Urinary bladder (tissue), 3 donors: ENCODE measurements at regions not wholly inside any gene's neighbourhood (a gene's known extent, or its start where the extent isn't known, plus 50 kb on each side); places are given as distances from the start of the nearest gene placed in this dataset.
"Not testable (repeated sequence)": the region's sequence is repeated elsewhere in the genome, so short reads cannot be mapped to it uniquely, and the experiment has no call there.

ENCODE experiments used
- DNase-seq: peaks from one replicate; pipeline ENCODE4 v3.0.0-alpha.2; 2015; ENCODE audit errors: extremely low spot score
- H3K27ac ChIP-seq: one replicate; pipeline ENCODE4 v1.5.1; 2013; ENCODE audit warnings: low read depth, mild to moderate bottlenecking, moderate library complexity
- H3K36me3 ChIP-seq: one replicate; pipeline ENCODE4 v1.6.1; 2013; ENCODE audit warnings: mild to moderate bottlenecking, moderate library complexity; ENCODE audit not compliant: insufficient read depth
- H3K4me1 ChIP-seq: one replicate; pipeline ENCODE4 v1.6.1; 2013; ENCODE audit warnings: mild to moderate bottlenecking, moderate library complexity; ENCODE audit not compliant: insufficient read depth
- H3K4me3 ChIP-seq: one replicate; pipeline ENCODE4 v1.5.1; 2013; ENCODE audit warnings: low read depth, low read length
- WGBS: extraction: QIAGEN DNeasy Blood & Tissue Kit; methylation state at CpG from one replicate; pipeline ENCODE4 v1.1.7; 2013; 5-methylcytosine and 5-hydroxymethylcytosine counted together
- donor health status: healthy with polysubstance abuse.
- donor health status: healthy.

DNA sequence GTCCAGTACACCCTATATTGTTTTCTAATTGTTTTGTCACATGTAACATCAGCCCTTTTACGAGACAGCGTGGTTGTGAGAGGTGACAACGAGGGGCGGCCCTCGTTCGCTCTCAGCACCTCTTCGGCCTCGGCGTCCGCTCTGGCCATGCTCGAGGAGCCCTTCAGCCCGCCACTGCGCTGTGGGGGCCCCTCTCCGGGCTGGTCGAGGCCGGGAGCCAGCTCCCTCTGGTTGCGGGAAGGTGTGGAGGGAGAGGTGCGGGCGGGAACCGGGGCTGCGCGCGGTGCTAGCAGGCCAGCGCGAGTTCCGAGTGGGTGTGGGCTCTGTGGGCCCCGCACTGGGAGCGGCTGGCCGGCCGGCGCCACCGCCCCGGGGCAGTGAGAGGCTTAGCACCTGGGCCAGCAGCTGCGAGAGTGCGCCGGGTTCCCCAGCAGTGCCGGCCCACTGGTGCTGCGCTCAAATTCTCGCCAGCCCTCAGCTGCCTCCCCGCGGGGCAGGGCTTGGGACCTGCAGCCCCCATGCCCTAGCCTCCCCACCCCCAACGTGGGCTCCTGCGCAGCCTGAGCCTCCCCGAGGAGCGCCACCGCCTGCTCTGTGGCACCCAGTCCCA, 145.0 kb downstream of the PSAT1 start:
- WGBS: 98% methylated on average over 46 of the region's 46 CpGs
- DNase-seq: no peak
- H3K4me1 ChIP-seq: no peaks in the 10 kb centered on the region
- H3K27ac ChIP-seq: no peak overlapping the region
- no peak overlapping the region for H3K4me3 ChIP-seq
- H3K36me3 ChIP-seq: no peaks in the 10 kb centered on the region

DNA sequence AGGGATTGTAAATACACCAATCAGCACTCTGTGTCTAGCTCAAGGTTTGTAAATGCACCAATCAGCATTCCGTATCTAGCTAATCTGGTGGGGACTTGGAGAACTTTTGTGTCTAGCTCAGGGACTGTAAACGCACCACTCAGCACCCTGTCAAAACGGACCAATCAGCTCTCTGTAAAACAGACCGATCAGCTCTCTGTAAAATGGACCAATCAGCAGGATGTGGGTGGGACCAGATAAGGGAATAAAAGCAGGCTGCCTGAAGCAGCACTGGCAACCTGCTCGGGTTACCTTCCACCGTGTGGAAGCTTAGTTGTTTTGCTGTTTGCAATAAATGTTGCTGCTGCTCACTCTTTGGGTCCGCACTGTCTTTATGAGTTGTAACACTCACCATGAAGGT, 145.7 kb downstream of the PSAT1 start:
- H3K36me3 ChIP-seq, DNase-seq, H3K4me3 ChIP-seq, H3K4me1 ChIP-seq, H3K27ac ChIP-seq: not testable (repeated sequence)
- 85% methylated on average over 7 of the region's 7 CpGs for WGBS

DNA sequence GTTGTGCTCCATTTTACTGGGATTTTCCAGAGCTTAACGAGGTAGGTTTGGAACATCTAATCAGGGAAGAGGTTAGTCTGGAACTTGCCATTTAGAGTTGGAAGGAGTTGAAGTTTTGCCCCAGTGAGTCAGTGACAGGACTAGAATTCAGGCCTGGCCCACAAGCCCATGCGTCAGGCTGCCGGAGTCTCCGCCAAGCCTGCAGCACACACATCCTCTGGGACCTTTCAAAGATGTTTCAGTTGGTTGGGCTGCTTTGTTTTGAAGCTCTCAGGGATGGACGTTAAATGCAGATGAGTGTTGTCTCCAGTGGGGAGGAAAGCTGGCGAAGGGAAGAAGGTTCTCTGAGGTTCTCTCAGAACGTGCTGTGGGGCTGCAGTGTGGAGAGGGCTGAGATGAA, 147.0 kb downstream of the PSAT1 start:
- H3K4me3 ChIP-seq: no peak overlapping the region
- DNase-seq: no peak
- H3K4me1 ChIP-seq: no peaks in the 10 kb centered on the region
- WGBS: 76% methylated on average over 7 of the region's 7 CpGs
- H3K27ac ChIP-seq: no peak overlapping the region
- H3K36me3 ChIP-seq: no peaks in the 10 kb centered on the region

DNA sequence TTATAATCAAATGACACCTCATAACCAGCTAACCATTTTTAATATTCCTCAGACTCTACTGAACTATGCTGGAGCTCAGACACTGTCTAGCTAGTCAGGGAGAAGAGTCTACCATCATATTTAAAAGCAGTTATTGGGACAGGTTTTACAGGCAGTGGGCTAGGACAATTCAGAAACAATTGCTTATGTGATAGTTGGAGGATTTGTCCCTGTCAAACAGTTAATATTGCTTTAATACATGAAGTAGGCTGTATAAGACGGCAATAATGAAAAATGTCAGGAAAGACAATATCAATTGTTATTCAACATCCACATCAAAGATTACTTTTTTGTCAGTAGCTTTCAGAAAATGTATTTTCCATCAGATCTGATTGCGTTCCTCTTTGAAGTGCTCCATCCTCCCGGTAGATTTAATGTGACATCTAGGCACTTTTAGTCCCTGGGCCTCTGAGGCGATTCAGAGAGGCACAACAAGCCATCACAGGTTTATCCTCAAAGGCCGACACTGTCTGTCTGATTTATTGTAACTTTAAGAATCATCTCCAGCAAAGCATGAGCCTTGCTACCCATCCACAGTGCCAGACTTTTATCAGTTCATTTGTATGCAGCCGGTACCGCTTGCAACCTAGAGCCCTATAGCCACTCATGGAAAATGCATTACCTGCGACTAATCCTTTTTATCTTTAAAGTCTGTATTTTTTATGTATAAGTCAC, 152.2 kb downstream of the PSAT1 start:
- DNase-seq: no peak
- 59% methylated on average over 8 of the region's 8 CpGs for WGBS
- no peaks in the 10 kb centered on the region for H3K36me3 ChIP-seq
- no peak overlapping the region for H3K27ac ChIP-seq
- no peaks in the 10 kb centered on the region for H3K4me1 ChIP-seq
- H3K4me3 ChIP-seq: no peak overlapping the region

DNA sequence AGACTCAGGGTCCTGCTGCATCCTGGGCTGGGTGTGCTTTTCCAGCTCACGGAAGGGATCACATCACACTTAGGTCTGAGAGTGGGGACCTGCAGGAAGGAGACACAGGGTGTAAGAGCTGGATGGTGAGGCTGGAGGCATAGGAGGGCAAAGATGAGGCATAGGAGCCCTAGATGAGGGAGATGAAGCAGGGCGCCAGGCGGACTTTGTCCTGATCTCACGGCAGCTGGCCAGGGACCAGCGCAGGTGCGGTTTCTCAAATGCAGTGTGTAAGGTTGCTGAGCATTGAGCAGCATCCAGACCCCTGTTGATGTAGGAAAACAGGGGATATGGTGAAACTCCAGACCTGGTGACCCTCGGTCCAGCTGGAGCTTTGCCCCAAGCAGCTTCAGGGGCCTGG, 156.5 kb downstream of the PSAT1 start:
- Histone ChIP-seq H3K4me1 (no peaks in the 10 kb centered on the region), H3K27ac (no peak overlapping the region), H3K36me3 (no peaks in the 10 kb centered on the region), H3K4me3 (no peak overlapping the region)
- whole genome bisulfite sequencing: 92% methylated on average over 7 of the region's 7 CpGs
- no peak for DNase-seq

DNA sequence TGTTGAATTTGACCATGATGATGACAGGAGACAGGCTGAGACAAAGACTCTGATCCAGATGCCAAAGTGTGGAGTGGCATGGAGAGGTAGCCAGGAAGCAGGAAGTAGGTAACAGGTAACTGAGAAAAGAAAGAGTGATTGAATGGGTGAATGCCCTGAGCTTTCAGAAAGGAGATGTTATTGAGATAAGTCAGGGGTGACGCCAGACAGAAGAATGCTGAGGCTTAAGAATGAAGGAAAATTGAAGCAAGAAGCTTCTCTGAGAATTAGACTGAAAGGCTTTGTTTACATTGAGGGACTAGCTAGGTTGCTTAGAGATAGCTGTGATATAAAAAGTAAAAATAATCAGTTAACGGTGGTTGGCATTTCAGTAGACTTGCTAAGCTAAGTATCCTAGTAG, 165.7 kb downstream of the PSAT1 start:
- H3K4me3 ChIP-seq: no peak overlapping the region
- WGBS: 32% methylated on average over 2 of the region's 2 CpGs
- no peak for DNase-seq

DNA sequence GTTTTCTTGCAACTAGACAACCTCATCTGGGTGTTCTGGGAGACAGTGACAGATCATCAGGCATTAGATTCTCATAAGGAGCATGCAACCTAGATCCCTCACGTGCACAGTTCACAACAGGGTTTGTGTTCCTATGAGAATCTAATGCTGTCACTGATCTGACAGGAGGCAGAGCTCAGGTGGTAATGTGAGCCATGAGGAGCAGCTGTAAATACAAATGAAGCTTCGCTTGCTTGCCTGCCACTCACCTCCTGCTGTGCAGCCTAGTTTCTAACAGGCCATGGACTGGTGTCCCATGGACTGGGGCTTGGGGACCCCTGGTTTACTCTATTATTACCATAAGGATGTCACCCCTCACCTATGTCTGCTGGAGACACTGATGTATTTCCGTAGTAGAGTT, 166.8 kb downstream of the PSAT1 start:
- Histone ChIP-seq H3K36me3 (no peaks in the 10 kb centered on the region), H3K27ac (no peak overlapping the region), H3K4me3 (no peak overlapping the region), H3K4me1 (no peaks in the 10 kb centered on the region)
- 88% methylated on average over 3 of the region's 3 CpGs for WGBS
- no peak for DNase-seq

More for the DNA sequence above, 165.7 kb downstream of the PSAT1 start:
- Histone ChIP-seq H3K27ac (no peak overlapping the region), H3K36me3 (no peaks in the 10 kb centered on the region), H3K4me1 (no peaks in the 10 kb centered on the region)

DNA sequence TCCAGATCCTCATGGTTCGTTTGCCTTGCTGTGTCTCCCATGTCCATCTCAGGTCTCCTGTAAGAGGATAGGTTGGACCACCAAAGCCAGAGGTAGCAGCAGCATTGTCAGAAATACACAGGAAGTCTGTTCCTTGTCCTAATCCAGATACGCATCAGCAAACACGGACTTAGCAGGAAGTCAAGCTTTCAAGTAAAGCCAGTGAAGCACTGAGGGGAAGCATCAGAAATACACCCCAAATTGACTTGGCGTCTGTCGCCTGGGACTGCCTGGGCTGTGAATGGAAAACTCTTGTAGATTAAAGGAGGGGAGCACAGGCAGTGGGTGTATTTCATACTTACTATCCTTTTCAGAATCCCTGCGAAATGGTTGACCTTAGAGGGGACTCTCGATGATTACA, 171.3 kb downstream of the PSAT1 start:
- no peak for DNase-seq
- Histone ChIP-seq H3K4me3 (no peak overlapping the region), H3K27ac (no peak overlapping the region), H3K4me1 (no peaks in the 10 kb centered on the region), H3K36me3 (no peaks in the 10 kb centered on the region)
- 58% methylated on average over 7 of the region's 7 CpGs for WGBS

DNA sequence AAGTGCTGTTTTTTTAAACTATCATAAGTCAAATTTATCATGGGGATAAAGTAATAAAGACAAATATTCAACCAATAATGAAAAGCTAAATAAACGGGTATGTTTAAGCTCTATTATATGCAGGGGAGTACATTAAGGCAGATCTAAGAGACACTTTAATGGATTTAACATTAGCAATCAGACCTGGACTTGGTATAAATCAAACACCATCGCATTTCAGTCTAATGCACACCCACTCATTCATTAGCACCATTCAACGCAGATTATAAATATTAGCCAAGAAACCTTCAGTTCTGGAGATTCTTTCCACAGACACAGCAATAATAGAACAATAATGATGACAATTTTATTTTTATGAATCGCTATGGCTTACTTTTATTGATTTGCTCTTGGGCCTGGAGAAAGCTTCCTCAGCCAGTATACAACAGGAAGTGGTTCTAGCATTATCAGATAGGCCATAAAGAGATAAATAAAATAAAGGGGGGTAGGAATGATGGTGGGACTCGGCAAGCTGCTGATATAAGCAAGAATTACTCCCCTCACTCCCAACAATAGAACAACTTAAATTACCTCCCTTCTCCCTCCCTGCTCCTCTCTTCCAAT, 172.2 kb downstream of the PSAT1 start:
- H3K36me3 ChIP-seq: no peaks in the 10 kb centered on the region
- no peak for DNase-seq
- no peak overlapping the region for H3K27ac ChIP-seq
- H3K4me3 ChIP-seq: no peak overlapping the region
- 53% methylated on average over 5 of the region's 5 CpGs for WGBS
- no peaks in the 10 kb centered on the region for H3K4me1 ChIP-seq

DNA sequence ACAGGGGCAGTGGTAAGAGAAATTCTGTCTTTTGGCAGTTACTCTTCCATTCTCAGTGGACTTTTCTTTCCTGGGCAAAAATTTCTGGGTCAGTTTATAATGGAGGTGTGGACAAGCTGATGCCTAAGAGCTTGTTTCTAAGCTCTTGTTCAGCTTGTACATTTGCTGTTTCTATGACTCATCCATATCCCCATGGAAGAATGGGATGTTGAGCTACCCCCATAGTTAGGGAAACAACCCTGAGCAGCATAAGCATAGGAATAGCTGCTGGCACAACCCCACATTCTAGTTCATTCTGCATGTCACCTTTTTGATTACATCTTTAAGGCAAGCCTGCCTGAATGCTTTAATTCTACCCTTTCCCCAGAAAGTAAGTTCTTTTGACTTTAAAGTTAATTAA, 173.3 kb downstream of the PSAT1 start:
- DNase-seq: no peak
- H3K4me1 ChIP-seq: no peaks in the 10 kb centered on the region
- no peak overlapping the region for H3K4me3 ChIP-seq

DNA sequence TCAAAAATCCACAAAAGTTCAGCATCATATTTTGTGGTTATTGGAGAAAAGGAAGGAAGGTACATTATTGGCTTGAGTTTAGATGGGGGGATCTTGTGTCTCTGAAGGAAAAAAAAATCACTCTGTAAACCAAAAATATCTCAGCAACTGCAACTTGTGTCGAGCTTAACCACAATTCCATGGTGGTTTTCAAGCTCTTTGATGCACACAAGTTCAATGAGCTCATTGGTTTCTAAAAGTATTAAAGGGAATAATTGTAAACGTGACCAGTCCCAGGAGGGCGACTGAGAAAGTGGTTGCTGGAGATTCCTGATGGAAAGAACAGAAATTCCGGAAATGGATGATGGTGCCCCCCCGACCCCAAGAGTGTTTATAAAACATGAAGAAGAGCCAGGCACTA, 173.8 kb downstream of the PSAT1 start:
- H3K36me3 ChIP-seq: no peaks in the 10 kb centered on the region
- DNase-seq: no peak
- WGBS: 87% methylated on average over 5 of the region's 5 CpGs

More for the DNA sequence above, 173.3 kb downstream of the PSAT1 start:
- Histone ChIP-seq H3K27ac (no peak overlapping the region), H3K36me3 (no peaks in the 10 kb centered on the region)

DNA sequence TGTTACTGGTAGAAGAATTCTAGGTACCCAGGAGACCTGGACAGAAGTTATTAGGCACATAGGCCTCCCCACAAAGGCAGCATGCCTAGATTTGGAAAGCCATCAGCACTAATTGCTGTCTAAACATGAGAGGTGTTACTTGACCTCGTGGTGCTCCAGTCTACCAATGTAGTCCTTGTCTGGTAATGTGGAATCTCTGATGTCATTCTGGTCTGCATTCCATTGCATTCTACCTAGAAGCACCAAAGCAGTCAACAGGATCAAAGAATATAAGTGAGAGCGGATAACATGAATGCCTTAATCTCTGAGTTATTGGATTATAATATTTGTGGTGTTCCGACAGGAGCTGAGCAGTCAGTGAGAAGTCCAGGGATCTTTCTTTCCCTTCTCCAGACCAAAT, 175.2 kb downstream of the PSAT1 start:
- Histone ChIP-seq H3K27ac (no peak overlapping the region), H3K4me1 (no peaks in the 10 kb centered on the region), H3K36me3 (no peaks in the 10 kb centered on the region), H3K4me3 (no peak overlapping the region)
- 73% methylated on average over 3 of the region's 3 CpGs for WGBS
- no peak for DNase-seq

More for the DNA sequence above, 173.8 kb downstream of the PSAT1 start:
- Histone ChIP-seq H3K4me1 (no peaks in the 10 kb centered on the region), H3K27ac (no peak overlapping the region), H3K4me3 (no peak overlapping the region)

DNA sequence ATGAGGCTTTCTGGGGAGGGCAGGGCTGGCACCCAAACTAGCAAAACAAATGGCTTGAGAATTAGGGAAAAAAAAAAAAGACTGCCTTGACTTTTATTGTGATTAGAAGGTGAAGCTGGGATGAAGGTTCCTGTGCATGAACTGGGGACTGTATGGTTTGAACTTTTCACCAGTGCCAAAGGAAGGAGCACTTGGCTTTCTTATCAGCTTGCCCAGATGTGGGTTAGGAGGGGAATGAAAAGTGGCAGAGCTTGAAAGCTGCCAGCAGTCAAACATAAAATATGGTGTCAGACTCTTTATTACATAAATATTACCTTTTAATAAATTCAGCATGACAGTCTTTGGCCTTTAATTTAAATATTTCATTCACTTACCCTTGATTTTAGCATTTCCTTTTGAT, 182.5 kb downstream of the PSAT1 start:
- H3K4me1 ChIP-seq: no peaks in the 10 kb centered on the region
- H3K4me3 ChIP-seq: no peak overlapping the region
- no peak overlapping the region for H3K27ac ChIP-seq
- DNase-seq: no peak
- no peaks in the 10 kb centered on the region for H3K36me3 ChIP-seq

DNA sequence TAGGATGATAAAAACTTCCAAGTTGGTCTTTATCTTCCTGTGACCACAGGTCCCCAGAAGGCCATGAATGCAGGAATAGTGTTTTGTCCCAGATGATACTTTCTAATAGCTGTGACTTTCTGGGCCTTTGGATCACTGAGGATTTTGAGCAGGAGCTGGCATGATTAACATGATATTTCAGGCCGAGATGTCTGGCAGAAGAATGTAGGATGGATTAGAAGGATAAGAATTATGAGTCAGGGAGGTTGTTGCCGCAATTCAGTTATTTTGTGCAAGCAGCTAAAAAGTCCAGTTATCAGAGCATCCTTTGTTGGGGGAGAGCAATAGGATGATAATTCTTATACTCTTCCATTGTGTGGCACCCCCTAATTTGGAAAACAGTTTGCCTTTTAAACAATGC, 189.7 kb downstream of the PSAT1 start:
- 46% methylated on average over 2 of the region's 2 CpGs for whole genome bisulfite sequencing

More for the DNA sequence above, 189.7 kb downstream of the PSAT1 start:
- DNase-seq: no peak
- no peak overlapping the region for H3K27ac ChIP-seq
- H3K4me1 ChIP-seq: no peaks in the 10 kb centered on the region
- no peak overlapping the region for H3K4me3 ChIP-seq
- H3K36me3 ChIP-seq: no peaks in the 10 kb centered on the region
